A673 (cell line): ENCODE measurements at regions not wholly inside any gene's neighbourhood (a gene's known extent, or its start where the extent isn't known, plus 50 kb on each side); places are given as distances from the start of the nearest gene placed in this dataset.

ENCODE experiments used
- EZH2 ChIP-seq: fragments of 200-600 bp; sonication (generic); IDR thresholded peaks from 2 replicates; pipeline ENCODE4 v1.6.1; 2017; ENCODE audit warnings: borderline replicate concordance, low read depth, mild to moderate bottlenecking, mixed read lengths, antibody characterized with exemption, low read length; ENCODE audit not compliant: poor library complexity, severe bottlenecking
- TF ChIP-seq, protein P1 (sequence below): fragments of 300-800, 200-600 bp; sonication (generic); conservative IDR thresholded peaks from 2 replicates; pipeline ENCODE4 v1.5.1; 2017; ENCODE audit warnings: low read depth, mild to moderate bottlenecking, antibody characterized with exemption, low read length, moderate library complexity, mixed read lengths

DNA sequence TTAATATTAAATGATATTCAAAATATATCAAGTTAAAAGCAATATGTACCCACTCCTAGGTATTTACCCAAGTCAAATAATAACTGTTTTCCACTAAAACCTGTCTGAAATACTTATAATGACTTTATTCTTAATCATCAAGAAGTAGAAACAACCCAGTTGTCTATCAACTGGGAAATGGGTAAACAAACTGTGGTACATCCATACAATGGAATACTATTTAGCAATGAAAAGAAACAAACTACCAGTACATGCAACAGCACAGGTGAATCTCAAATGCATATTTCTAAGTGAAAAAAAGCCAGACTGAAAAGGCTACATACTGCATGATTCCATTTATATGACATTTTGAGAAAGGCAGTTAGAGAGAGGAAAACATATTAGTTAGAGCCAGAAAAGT, 559.9 kb downstream of the MBD2 start:
- TF ChIP-seq, protein P1, sequence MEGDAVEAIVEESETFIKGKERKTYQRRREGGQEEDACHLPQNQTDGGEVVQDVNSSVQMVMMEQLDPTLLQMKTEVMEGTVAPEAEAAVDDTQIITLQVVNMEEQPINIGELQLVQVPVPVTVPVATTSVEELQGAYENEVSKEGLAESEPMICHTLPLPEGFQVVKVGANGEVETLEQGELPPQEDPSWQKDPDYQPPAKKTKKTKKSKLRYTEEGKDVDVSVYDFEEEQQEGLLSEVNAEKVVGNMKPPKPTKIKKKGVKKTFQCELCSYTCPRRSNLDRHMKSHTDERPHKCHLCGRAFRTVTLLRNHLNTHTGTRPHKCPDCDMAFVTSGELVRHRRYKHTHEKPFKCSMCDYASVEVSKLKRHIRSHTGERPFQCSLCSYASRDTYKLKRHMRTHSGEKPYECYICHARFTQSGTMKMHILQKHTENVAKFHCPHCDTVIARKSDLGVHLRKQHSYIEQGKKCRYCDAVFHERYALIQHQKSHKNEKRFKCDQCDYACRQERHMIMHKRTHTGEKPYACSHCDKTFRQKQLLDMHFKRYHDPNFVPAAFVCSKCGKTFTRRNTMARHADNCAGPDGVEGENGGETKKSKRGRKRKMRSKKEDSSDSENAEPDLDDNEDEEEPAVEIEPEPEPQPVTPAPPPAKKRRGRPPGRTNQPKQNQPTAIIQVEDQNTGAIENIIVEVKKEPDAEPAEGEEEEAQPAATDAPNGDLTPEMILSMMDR = no peak
- TF ChIP-seq EZH2 = no peak
